H1 (cell line): ENCODE measurements at regions not wholly inside any gene's neighbourhood (a gene's known extent, or its start where the extent isn't known, plus 50 kb on each side); places are given as distances from the start of the nearest gene placed in this dataset.

Experiments
- CTCF ChIA-PET: fragments of 300-600 bp; sonication (Branson Sonifier 250); formaldehyde crosslinking; loops from one replicate; lab custom pipeline; 2021; ENCODE audit not compliant: partially characterized antibody; lab: Charles Lee
- POLR2A ChIA-PET: fragments of 300-600 bp; sonication (Branson Sonifier 250); formaldehyde crosslinking; loops from one replicate; lab custom pipeline; 2021; ENCODE audit warnings: inconsistent platforms; ENCODE audit not compliant: partially characterized antibody; lab: Charles Lee
- DNase-seq, 2 experiments: peaks; one replicate each; pipeline versions ENCODE4 v3.0.0 to v3.0.0-alpha.2; 2010 to 2022; ENCODE audit warnings: low spot score in 2 of 2, low read depth in 1 of 2, mixed read lengths in 1 of 2
- FAIRE-seq: peaks from 2 replicates; lab custom pipeline; 2011; peaks lifted over from hg19 to GRCh38; lab: Jason Lieb, UNC
- H2AFZ ChIP-seq: 2 replicates; pipeline ENCODE4 v1.8.1; 2012; ENCODE audit warnings: low read length, inconsistent platforms
- H2AK5ac ChIP-seq: 2 replicates; pipeline ENCODE4 v1.6.1; 2013; ENCODE audit warnings: low read depth, low read length
- H2BK120ac ChIP-seq: replicated peaks from 2 replicates; pipeline ENCODE3; 2013; ENCODE audit warnings: low read depth, low read length, inconsistent platforms
- H2BK12ac ChIP-seq: 2 replicates; pipeline ENCODE4 v1.6.1; 2013; ENCODE audit warnings: low read depth, low read length
- H2BK15ac ChIP-seq: 2 replicates; pipeline ENCODE4 v1.6.1; 2013; ENCODE audit warnings: low read length
- H2BK20ac ChIP-seq: 2 replicates; pipeline ENCODE4 v1.6.1; 2013; ENCODE audit warnings: low read length
- H2BK5ac ChIP-seq: 2 replicates; pipeline ENCODE4 v1.6.1; 2013; ENCODE audit warnings: low read depth, low read length
- H3K14ac ChIP-seq: 2 replicates; pipeline ENCODE4 v1.6.1; 2013; ENCODE audit warnings: inconsistent platforms; ENCODE audit not compliant: insufficient read length
- H3K18ac ChIP-seq: 2 replicates; pipeline ENCODE4 v1.6.1; 2013; ENCODE audit warnings: low read length; ENCODE audit errors: extremely low read depth
- H3K23ac ChIP-seq: 2 replicates; pipeline ENCODE4 v1.6.1; 2013; ENCODE audit warnings: inconsistent platforms; ENCODE audit not compliant: insufficient read length
- H3K23me2 ChIP-seq: 2 replicates; pipeline ENCODE4 v1.6.1; 2013; ENCODE audit warnings: low read depth, low read length
- H3K27ac ChIP-seq: 2 replicates; pipeline ENCODE4 v1.6.1; 2011; ENCODE audit warnings: low read depth, low read length, inconsistent platforms
- H3K27me3 ChIP-seq, 4 experiments: replicated peaks in 1 of 4; 1 replicate in 1 of 4; 2 replicates in 3 of 4; pipeline versions ENCODE4 v1.6.1 to v1.8.1; 2011 to 2013; ENCODE audit warnings: low read length in 3 of 4, mild to moderate bottlenecking in 3 of 4, inconsistent platforms in 2 of 4, mixed read lengths in 2 of 4, moderate library complexity in 1 of 4; ENCODE audit not compliant: control insufficient read depth in 3 of 4, insufficient read depth in 3 of 4; ENCODE audit errors: extremely low read depth in 1 of 4
- H3K36me3 ChIP-seq, 4 experiments: 2 replicates each; pipeline versions ENCODE4 v1.6.1 to v1.8.1; 2011 to 2013; ENCODE audit warnings: mild to moderate bottlenecking in 4 of 4, low read length in 3 of 4, moderate library complexity in 2 of 4, control low read depth in 1 of 4, inconsistent platforms in 1 of 4; ENCODE audit not compliant: insufficient read depth in 4 of 4, control insufficient read depth in 2 of 4
- H3K4ac ChIP-seq: replicated peaks from 2 replicates; pipeline ENCODE3; 2013; ENCODE audit warnings: low read length, low read depth, mixed read lengths, inconsistent platforms; ENCODE audit not compliant: insufficient read length
- H3K4me1 ChIP-seq, 4 experiments: replicated peaks in 1 of 4; 1 replicate in 1 of 4; 2 replicates in 3 of 4; pipeline versions ENCODE4 v1.6.1 to v1.8.1; 2011 to 2013; ENCODE audit warnings: low read length in 3 of 4, inconsistent platforms in 2 of 4, mixed read lengths in 1 of 4; ENCODE audit not compliant: insufficient read depth in 4 of 4, control insufficient read depth in 3 of 4
- H3K4me2 ChIP-seq, 2 experiments: 2 replicates each; pipeline versions ENCODE4 v1.6.1 to v1.8.1; 2011 to 2013; ENCODE audit warnings: low read depth in 2 of 2, low read length in 2 of 2, control low read depth in 1 of 2, inconsistent platforms in 1 of 2, mild to moderate bottlenecking in 1 of 2; ENCODE audit not compliant: insufficient read depth in 1 of 2
- H3K4me3 ChIP-seq, 4 experiments: fragments of 200-600, 300-600 bp in 1 of 4; sonication (generic), shearing (Covaris generic), sonication (Bioruptor Twin) in 1 of 4; 2 replicates each; pipeline versions ENCODE4 v1.5.1 to v1.8.1; 2011 to 2016; ENCODE audit warnings: low read length in 4 of 4, low read depth in 3 of 4, control low read depth in 2 of 4, inconsistent platforms in 2 of 4, mild to moderate bottlenecking in 2 of 4, mixed read lengths in 1 of 4, moderate library complexity in 1 of 4; ENCODE audit not compliant: insufficient read depth in 2 of 4; ENCODE audit errors: extremely low read depth in 1 of 4
- H3K56ac ChIP-seq: replicated peaks from 2 replicates; pipeline ENCODE3; 2013; ENCODE audit warnings: low read depth, mild to moderate bottlenecking, mixed read lengths, low read length, inconsistent platforms; ENCODE audit not compliant: insufficient read length
- H3K79me1 ChIP-seq: 2 replicates; pipeline ENCODE4 v1.6.1; 2013; ENCODE audit warnings: low read depth, low read length, control low read depth
- H3K79me2 ChIP-seq, 2 experiments: 2 replicates each; pipeline versions ENCODE4 v1.6.1 to v1.8.1; 2012 to 2013; ENCODE audit warnings: low read length in 2 of 2, mild to moderate bottlenecking in 2 of 2, inconsistent platforms in 1 of 2; ENCODE audit not compliant: insufficient read depth in 2 of 2, control insufficient read depth in 1 of 2
- H3K9ac ChIP-seq, 4 experiments: replicated peaks in 1 of 4; 1 replicate in 1 of 4; 2 replicates in 3 of 4; pipeline versions ENCODE4 v1.6.1 to v1.8.1; 2011 to 2013; ENCODE audit warnings: low read depth in 3 of 4, low read length in 3 of 4, control low read depth in 2 of 4, mild to moderate bottlenecking in 2 of 4, moderate library complexity in 2 of 4, inconsistent platforms in 1 of 4; ENCODE audit errors: extremely low read depth in 1 of 4
- H3K9me3 ChIP-seq, 2 experiments: 2 replicates each; pipeline versions ENCODE4 v1.6.1 to v1.8.1; 2012 to 2013; ENCODE audit warnings: mild to moderate bottlenecking in 2 of 2, moderate library complexity in 2 of 2, control low read depth in 1 of 2, inconsistent platforms in 1 of 2, low read depth in 1 of 2, low read length in 1 of 2, mixed read lengths in 1 of 2; ENCODE audit not compliant: insufficient read depth in 2 of 2
- H4K20me1 ChIP-seq, 2 experiments: replicated peaks in 1 of 2; 2 replicates each; pipeline versions ENCODE3 to v1.8.1; 2011 to 2013; ENCODE audit warnings: inconsistent platforms in 2 of 2, low read length in 2 of 2, mild to moderate bottlenecking in 1 of 2; ENCODE audit not compliant: insufficient read depth in 2 of 2, control insufficient read depth in 1 of 2
- H4K5ac ChIP-seq: 2 replicates; pipeline ENCODE4 v1.6.1; 2013; ENCODE audit warnings: low read length, low read depth, mixed read lengths, inconsistent platforms; ENCODE audit not compliant: insufficient read length
- H4K8ac ChIP-seq: 2 replicates; pipeline ENCODE4 v1.8.0; 2013; ENCODE audit warnings: mild to moderate bottlenecking, moderate library complexity, low read length, inconsistent platforms; ENCODE audit not compliant: insufficient read depth; ENCODE audit errors: extremely low read depth
- H4K91ac ChIP-seq: replicated peaks from 2 replicates; pipeline ENCODE3; 2013; ENCODE audit warnings: low read length, mixed read lengths, inconsistent platforms; ENCODE audit not compliant: insufficient read length
- BACH1 ChIP-seq: IDR thresholded peaks from 2 replicates; pipeline ENCODE4 v1.6.1; 2012; ENCODE audit warnings: low read length, improper control_type of control experiment
- CBX8 ChIP-seq: fragments of 300-800, 300-1000 bp; sonication (generic); IDR thresholded peaks from 2 replicates; pipeline ENCODE4 v1.7.1; 2016; ENCODE audit warnings: low read depth, low read length, borderline replicate concordance
- EZH2 ChIP-seq: fragments of 200-600 bp; sonication (generic); IDR thresholded peaks from 2 replicates; pipeline ENCODE4 v1.7.1; 2012; ENCODE audit warnings: low read depth, mild to moderate bottlenecking, moderate library complexity, low read length, inconsistent platforms; ENCODE audit not compliant: severe bottlenecking
- KDM4A ChIP-seq: IDR thresholded peaks from one replicate; pipeline ENCODE4 v1.7.1; 2012; ENCODE audit warnings: low read depth, mild to moderate bottlenecking, moderate library complexity, low read length, inconsistent platforms; ENCODE audit not compliant: severe bottlenecking
- KDM5A ChIP-seq: fragments of 200-600 bp; IDR thresholded peaks from 2 replicates; pipeline ENCODE4 v1.7.1; 2012; ENCODE audit warnings: mild to moderate bottlenecking, low read length, inconsistent platforms, mixed read lengths
- PHF8 ChIP-seq: fragments of 200-600 bp; sonication (generic); conservative IDR thresholded peaks from 2 replicates; pipeline ENCODE4 v1.7.1; 2012; ENCODE audit warnings: low read depth, mild to moderate bottlenecking, inconsistent platforms, low read length, moderate library complexity
- POU5F1 ChIP-seq: IDR thresholded peaks from 2 replicates; pipeline ENCODE4 v1.6.1; 2011; ENCODE audit warnings: low read depth, mild to moderate bottlenecking, low read length, moderate library complexity
- RBBP5 ChIP-seq: IDR thresholded peaks from 2 replicates; pipeline ENCODE4 v1.7.1; 2012; ENCODE audit warnings: low read depth, mild to moderate bottlenecking, inconsistent platforms, low read length, moderate library complexity, borderline replicate concordance
- RFX5 ChIP-seq: IDR thresholded peaks from 2 replicates; pipeline ENCODE4 v1.6.1; 2011; ENCODE audit warnings: low read depth, low read length, improper control_type of control experiment, borderline replicate concordance
- SP1 ChIP-seq: IDR thresholded peaks from 2 replicates; pipeline ENCODE4 v1.6.1; 2011; ENCODE audit warnings: low read depth, low read length
- SP2 ChIP-seq: IDR thresholded peaks from 2 replicates; pipeline ENCODE4 v1.6.1; 2012; ENCODE audit warnings: mild to moderate bottlenecking, low read length, inconsistent platforms
- TAF1 ChIP-seq: IDR thresholded peaks from 2 replicates; pipeline ENCODE4 v1.6.1; 2011; ENCODE audit warnings: mild to moderate bottlenecking, low read depth, low read length
- WGBS, 2 experiments: shearing (Covaris generic) in 1 of 2; methylation state at CpG; one replicate each; pipeline versions ENCODE4 v1.1.6 to v1.1.7; 2013 to 2015; ENCODE audit warnings: low lambda C conversion rate in 2 of 2, mixed read lengths in 2 of 2, inconsistent platforms in 1 of 2, low coverage in 1 of 2, missing lambda C conversion rate in 1 of 2; ENCODE audit not compliant: insufficient replicate concordance in 2 of 2, insufficient coverage in 1 of 2, insufficient read length in 1 of 2; ENCODE audit errors: extremely low coverage in 1 of 2, missing lambda C conversion rate in 1 of 2; 5-methylcytosine and 5-hydroxymethylcytosine counted together
- TF ChIP-seq, protein P1 (sequence below): IDR thresholded peaks from 2 replicates; pipeline ENCODE4 v1.6.1; 2011; ENCODE audit warnings: low read length, improper control_type of control experiment

DNA sequence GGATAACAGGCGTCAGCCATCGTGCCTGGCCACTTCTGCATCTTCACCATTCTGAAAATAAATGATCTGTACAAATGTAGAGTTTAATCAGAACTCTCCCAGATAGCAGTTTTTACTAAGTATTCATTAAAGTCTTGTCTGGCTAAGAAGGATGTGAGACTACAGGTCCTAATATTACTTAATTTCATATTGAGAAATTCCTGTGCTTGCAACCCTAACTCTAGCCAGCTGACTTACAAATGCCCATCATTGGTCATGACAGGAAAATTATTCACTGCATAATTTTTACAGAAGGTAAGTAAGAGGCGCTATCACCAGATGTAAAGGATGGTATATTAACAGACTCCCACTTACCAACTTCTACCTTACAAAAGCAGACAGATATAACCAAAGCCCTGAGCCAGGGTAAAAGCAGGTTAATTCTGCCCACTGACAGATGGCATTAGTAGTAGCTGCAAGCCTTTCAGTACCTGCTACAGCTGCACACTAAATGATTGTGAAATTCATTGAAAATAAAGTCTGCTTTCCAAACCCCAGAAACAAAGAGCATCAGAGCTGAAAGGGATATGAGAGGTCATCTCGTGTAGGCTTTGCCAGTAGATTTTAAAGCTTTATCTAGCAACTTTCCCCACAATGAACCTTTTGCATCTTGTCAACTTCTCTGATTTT is 55.9 kb upstream of the FOXN2 start:
- Histone ChIP-seq H3K27ac (no peak overlapping the region), H4K5ac (no peak overlapping the region), H3K4me3 (no peak overlapping the region), H4K91ac (no peak overlapping the region), H3K4ac (no peak overlapping the region), H2BK120ac (no peak overlapping the region), H3K36me3 (no peaks in the 10 kb centered on the region), H3K9me3 (no peaks in the 10 kb centered on the region), H4K8ac (no peak overlapping the region), H3K14ac (no peak overlapping the region)
- peak; percentile 7 for FAIRE-seq
- 94% methylated on average over 4 of the region's 4 CpGs; no CpG with 5 or more reads in 1 of the 2 experiments for WGBS, 2 experiments
- CTCF ChIA-PET: interaction anchor here (1.2 to 1.9 kb wide), 2 partner anchors 8 to 19 kb away, joined by 3 to 7 read pairs; no protein-coding TSS in a partner anchor
- TF ChIP-seq RFX5 (no peak), SP1 (no peak), SP2 (no peak), PHF8 (no peak), POU5F1 (no peak), KDM5A (no peak), TAF1 (no peak), KDM4A (no peak), CBX8 (no peak), EZH2 (no peak), RBBP5 (no peak), BACH1 (no peak)
- TF ChIP-seq, protein P1, sequence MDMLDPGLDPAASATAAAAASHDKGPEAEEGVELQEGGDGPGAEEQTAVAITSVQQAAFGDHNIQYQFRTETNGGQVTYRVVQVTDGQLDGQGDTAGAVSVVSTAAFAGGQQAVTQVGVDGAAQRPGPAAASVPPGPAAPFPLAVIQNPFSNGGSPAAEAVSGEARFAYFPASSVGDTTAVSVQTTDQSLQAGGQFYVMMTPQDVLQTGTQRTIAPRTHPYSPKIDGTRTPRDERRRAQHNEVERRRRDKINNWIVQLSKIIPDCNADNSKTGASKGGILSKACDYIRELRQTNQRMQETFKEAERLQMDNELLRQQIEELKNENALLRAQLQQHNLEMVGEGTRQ: no peak
- TF ChIP-seq, all 59 proteins: peak for 0
- H2BK20ac ChIP-seq: no peak overlapping the region
- H3K23me2 ChIP-seq: no peaks in the 10 kb centered on the region
- H2BK12ac ChIP-seq: no peak overlapping the region
- H3K4me2 ChIP-seq: no peak overlapping the region
- no peak overlapping the region for H2BK5ac ChIP-seq
- POLR2A ChIA-PET: no interaction called here
- no peak overlapping the region for H3K56ac ChIP-seq
- no peaks in the 10 kb centered on the region for H3K79me2 ChIP-seq
- H2AK5ac ChIP-seq: no peak overlapping the region
- no peak overlapping the region for H2BK15ac ChIP-seq
- no peak for DNase-seq
- no peak overlapping the region for H2AFZ ChIP-seq
- no peaks in the 10 kb centered on the region for H3K79me1 ChIP-seq
- H3K18ac ChIP-seq: no peak overlapping the region
- no peaks in the 10 kb centered on the region for H4K20me1 ChIP-seq
- H3K9ac ChIP-seq: no peak overlapping the region
- H3K23ac ChIP-seq: no peak overlapping the region
- no peaks in the 10 kb centered on the region for H3K4me1 ChIP-seq
- no peaks in the 10 kb centered on the region for H3K27me3 ChIP-seq
